Activated CD8-positive, alpha-beta memory T cell treated with anti-CD3 and anti-CD28 coated beads for 24 hours (primary cell): ENCODE measurements at regions not wholly inside any gene's neighbourhood (a gene's known extent, or its start where the extent isn't known, plus 50 kb on each side); places are given as distances from the start of the nearest gene placed in this dataset.
A peak's percentile ranks its signal among the peaks of the same experiment; 100 is the strongest.

ENCODE experiments used
- DNase-seq: peaks from one replicate; pipeline ENCODE4 v3.0.0-alpha.2; 2020

GRCh38 chr14:99040052-99040451 lies 231.9 kb downstream of the BCL11B start:
- no peak for DNase-seq

- no peak for DNase-seq
Observed at GRCh38 chr14:99040711-99041110, 231.3 kb downstream of the BCL11B start.

GRCh38 chr14:99041141-99041819 lies 230.7 kb downstream of the BCL11B start:
- no peak for DNase-seq

- no peak for DNase-seq
Observed at GRCh38 chr14:99041820-99042174, 230.2 kb downstream of the BCL11B start.

GRCh38 chr14:99042381-99043266 lies 229.4 kb downstream of the BCL11B start:
- DNase-seq = no peak

- no peak for DNase-seq
Observed at GRCh38 chr14:99043267-99043615, 228.8 kb downstream of the BCL11B start.

- no peak for DNase-seq
Observed at GRCh38 chr14:99043756-99044155, 228.2 kb downstream of the BCL11B start.

GRCh38 chr14:99047441-99048031 lies 224.5 kb downstream of the BCL11B start:
- no peak for DNase-seq

- no peak for DNase-seq
Observed at GRCh38 chr14:99050309-99050708, 221.7 kb downstream of the BCL11B start.

GRCh38 chr14:99052467-99052866 lies 219.5 kb downstream of the BCL11B start:
- DNase-seq = no peak

GRCh38 chr14:99055019-99055418 lies 217.0 kb downstream of the BCL11B start:
- DNase-seq = no peak

GRCh38 chr14:99055816-99056215 lies 216.2 kb downstream of the BCL11B start:
- peak; percentile 80 for DNase-seq

- no peak for DNase-seq
Observed at GRCh38 chr14:99057576-99058083, 214.4 kb downstream of the BCL11B start.

GRCh38 chr14:99058542-99058941 lies 213.5 kb downstream of the BCL11B start:
- no peak for DNase-seq

GRCh38 chr14:99062216-99062615 lies 209.8 kb downstream of the BCL11B start:
- DNase-seq = peak; percentile 37

- peak; percentile 11 for DNase-seq
Observed at GRCh38 chr14:99062772-99063418, 209.1 kb downstream of the BCL11B start.

- DNase-seq = peak; percentile 52
Observed at GRCh38 chr14:99063620-99064225, 208.3 kb downstream of the BCL11B start.

GRCh38 chr14:99064262-99064954 lies 207.6 kb downstream of the BCL11B start:
- DNase-seq = no peak

GRCh38 chr14:99065551-99065950 lies 206.4 kb downstream of the BCL11B start:
- DNase-seq = no peak

- no peak for DNase-seq
Observed at GRCh38 chr14:99066378-99066777, 205.6 kb downstream of the BCL11B start.

GRCh38 chr14:99067141-99067920 lies 204.7 kb downstream of the BCL11B start:
- no peak for DNase-seq
